NCI-H146 (cell line): ENCODE measurements at regions not wholly inside any gene's neighbourhood (a gene's known extent, or its start where the extent isn't known, plus 50 kb on each side); places are given as distances from the start of the nearest gene placed in this dataset.
A peak's percentile ranks its signal among the peaks of the same experiment; 100 is the strongest.
"Not testable (repeated sequence)": the region's sequence is repeated elsewhere in the genome, so short reads cannot be mapped to it uniquely, and the experiment has no call there.

ENCODE experiments used
- DNase-seq: peaks from one replicate; lab custom pipeline; 2025; lab: John Stamatoyannopoulos, UW

GRCh38 chr3:14272959-14273560 is 94.4 kb downstream of the LSM3 start:
- DNase-seq, result not testable (repeated sequence)

GRCh38 chr3:14273901-14274611 is 95.4 kb downstream of the LSM3 start:
- DNase-seq, result no peak

- no peak for DNase-seq
These were observed 96.0 kb downstream of the LSM3 start for GRCh38 chr3:14274612-14274936.

- peak; percentile 7 for DNase-seq
These were observed 96.7 kb downstream of the LSM3 start for GRCh38 chr3:14274999-14275961.

- DNase-seq, result no peak
These were observed 97.6 kb downstream of the LSM3 start for GRCh38 chr3:14275962-14276909.

- DNase-seq, result no peak
These were observed 98.9 kb downstream of the LSM3 start for GRCh38 chr3:14277557-14277956.

GRCh38 chr3:14278265-14278798 is 99.7 kb downstream of the LSM3 start:
- DNase-seq, result no peak

GRCh38 chr3:14278799-14279625 is 100.4 kb downstream of the LSM3 start:
- no peak for DNase-seq

- DNase-seq, result no peak
These were observed 101.0 kb downstream of the LSM3 start for GRCh38 chr3:14279626-14280061.

- no peak for DNase-seq
These were observed 101.7 kb downstream of the LSM3 start for GRCh38 chr3:14280326-14280725.

GRCh38 chr3:14281053-14281452 is 102.4 kb downstream of the LSM3 start:
- no peak for DNase-seq

GRCh38 chr3:14282001-14282705 is 103.5 kb downstream of the LSM3 start:
- no peak for DNase-seq

GRCh38 chr3:14282706-14283075 is 104.1 kb downstream of the LSM3 start:
- DNase-seq, result no peak

- DNase-seq, result no peak
These were observed 104.6 kb downstream of the LSM3 start for GRCh38 chr3:14283092-14283812.

GRCh38 chr3:14283813-14284438 is 105.3 kb downstream of the LSM3 start:
- no peak for DNase-seq

GRCh38 chr3:14284694-14285547 is 106.3 kb downstream of the LSM3 start:
- DNase-seq, result no peak

- DNase-seq, result no peak
These were observed 106.9 kb downstream of the LSM3 start for GRCh38 chr3:14285548-14285925.
